BLaER1 treated with 17β-estradiol and CSF1 and Interleukin-3, amounts not matched to agents 10 nM and 100 nM (cell line): ENCODE measurements at regions not wholly inside any gene's neighbourhood (a gene's known extent, or its start where the extent isn't known, plus 50 kb on each side); places are given as distances from the start of the nearest gene placed in this dataset.

ENCODE experiments used
- H3K27ac ChIP-seq, 11 experiments: shearing (Covaris generic); formaldehyde crosslinking; 2 replicates each; pipeline ENCODE4 v1.8.1; 2022
- H3K27me3 ChIP-seq, 11 experiments: shearing (Covaris generic); formaldehyde crosslinking; 2 replicates each; pipeline ENCODE4 v1.8.1; 2022
- H3K36me3 ChIP-seq, 11 experiments: shearing (Covaris generic); formaldehyde crosslinking; 2 replicates each; pipeline ENCODE4 v1.8.1; 2022
- H3K4me1 ChIP-seq, 10 experiments: shearing (Covaris generic); formaldehyde crosslinking; 2 replicates each; pipeline ENCODE4 v1.8.1; 2022
- H3K4me2 ChIP-seq, 11 experiments: shearing (Covaris generic); formaldehyde crosslinking; 2 replicates each; pipeline ENCODE4 v1.8.1; 2022
- H3K4me3 ChIP-seq, 10 experiments: shearing (Covaris generic); formaldehyde crosslinking; 2 replicates each; pipeline ENCODE4 v1.8.1; 2022
- H3K9ac ChIP-seq, 11 experiments: shearing (Covaris generic); formaldehyde crosslinking; 2 replicates each; pipeline ENCODE4 v1.8.1; 2022
- H3K9me3 ChIP-seq, 11 experiments: shearing (Covaris generic); formaldehyde crosslinking; replicated peaks in 1 of 11; 2 replicates each; pipeline ENCODE4 v1.8.1; 2022
- H4K20me1 ChIP-seq, 11 experiments: shearing (Covaris generic); formaldehyde crosslinking; 2 replicates each; pipeline ENCODE4 v1.8.1; 2022
- Cebpa-rat ChIP-seq, 11 experiments: shearing (Covaris generic); IDR thresholded peaks; 2 replicates each; pipeline ENCODE4 v1.8.1; 2022

DNA sequence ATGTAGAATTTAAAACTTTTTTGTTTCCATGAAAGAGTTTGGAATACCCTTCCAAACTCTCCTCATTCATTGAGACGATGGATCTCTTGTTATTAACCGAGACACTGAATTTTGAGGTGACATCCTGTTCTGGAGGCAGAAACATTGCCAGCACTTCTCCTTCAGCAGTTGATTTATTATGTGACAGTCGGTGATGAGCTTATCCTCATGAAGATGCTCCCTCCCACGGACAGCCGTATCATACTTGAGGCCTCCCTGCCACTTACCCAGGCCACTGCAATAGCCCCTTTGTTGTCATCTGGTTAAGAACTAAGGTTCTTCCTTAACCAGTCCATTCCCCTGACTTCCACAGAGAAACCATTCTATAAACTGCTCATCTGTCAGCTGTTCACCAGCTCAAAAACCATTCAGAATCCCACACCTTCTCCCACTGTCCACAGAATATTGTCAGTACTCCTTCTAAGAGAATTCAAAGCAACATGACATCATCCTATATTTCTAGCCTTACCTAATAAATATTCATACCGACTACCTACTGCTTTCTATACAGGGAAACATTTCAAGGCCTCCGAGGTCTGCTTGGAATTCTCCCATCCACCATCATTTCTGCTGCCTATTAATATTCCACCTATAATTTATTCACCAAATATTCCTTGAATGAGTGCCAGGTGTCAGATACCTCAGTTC is 139.0 kb upstream of the TRIB2 start:
- Histone ChIP-seq H3K9ac (no peak overlapping the region), H3K9me3 (no peaks in the 10 kb centered on the region; a peak in 1 of 22 replicates), H3K27ac (no peak overlapping the region), H3K27me3 (no peaks in the 10 kb centered on the region), H3K36me3 (no peaks in the 10 kb centered on the region), H3K4me3 (no peak overlapping the region), H4K20me1 (no peaks in the 10 kb centered on the region), H3K4me1 (no peaks in the 10 kb centered on the region), H3K4me2 (no peak overlapping the region)
- no peak for TF ChIP-seq Cebpa-rat (IDR thresholded peaks at IDR 0.05)

DNA sequence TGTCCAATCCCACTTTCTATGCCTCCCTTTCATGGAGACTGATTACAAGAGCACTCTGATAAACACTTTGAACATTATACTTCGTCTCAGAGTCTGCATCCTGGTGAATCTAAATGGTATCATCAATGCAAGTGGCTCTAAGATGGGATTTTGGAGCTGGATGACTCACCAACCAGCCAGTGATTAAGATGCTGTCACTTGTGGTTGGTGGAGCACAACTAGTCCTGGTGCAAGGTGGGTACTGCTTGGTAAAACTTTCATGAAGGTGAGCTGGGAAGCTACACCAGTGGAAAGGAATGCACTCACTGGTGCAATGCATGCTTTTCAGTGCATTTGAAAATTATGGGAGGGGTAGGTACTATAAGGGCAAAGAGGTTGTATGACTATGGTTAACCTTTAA is 137.7 kb upstream of the TRIB2 start:
- Histone ChIP-seq H3K36me3 (no peaks in the 10 kb centered on the region), H3K9ac (no peak overlapping the region), H4K20me1 (no peaks in the 10 kb centered on the region), H3K4me3 (no peak overlapping the region), H3K27me3 (no peaks in the 10 kb centered on the region), H3K4me2 (no peak overlapping the region), H3K27ac (no peak overlapping the region), H3K9me3 (no peaks in the 10 kb centered on the region; a peak in 1 of 22 replicates), H3K4me1 (no peaks in the 10 kb centered on the region)
- no peak for TF ChIP-seq Cebpa-rat (IDR thresholded peaks at IDR 0.05)

DNA sequence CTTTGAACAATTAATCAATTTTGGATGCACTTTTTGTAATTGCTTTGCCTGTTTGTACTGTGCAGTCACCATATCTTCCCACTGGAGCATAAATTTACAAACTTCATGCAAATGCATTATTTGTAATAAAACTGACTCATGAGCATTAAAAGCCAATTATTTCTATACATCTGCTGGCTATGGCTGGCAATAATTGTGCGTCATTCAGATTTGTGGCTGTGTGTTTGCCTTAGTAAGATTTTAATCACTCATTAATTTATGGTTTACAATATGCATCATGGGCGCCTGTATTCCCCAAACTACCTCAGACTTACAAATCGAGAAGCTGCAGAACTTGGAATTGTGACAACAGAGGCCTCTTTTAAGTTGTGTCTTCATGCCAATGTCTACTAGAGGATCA is 132.4 kb upstream of the TRIB2 start:
- no peak overlapping the region for H3K4me2 ChIP-seq
- peaks cover 0 to 9% (median 0%) of the 10 kb centered on the region in 11 experiments; a peak in 2 of 22 replicates for H3K27me3 ChIP-seq
- H3K9ac ChIP-seq = no peak overlapping the region
- H3K4me3 ChIP-seq = no peak overlapping the region
- H3K27ac ChIP-seq = no peak overlapping the region
- H4K20me1 ChIP-seq = no peaks in the 10 kb centered on the region
- TF ChIP-seq Cebpa-rat (IDR thresholded peaks at IDR 0.05) = no peak
- H3K36me3 ChIP-seq = no peaks in the 10 kb centered on the region
- H3K4me1 ChIP-seq = peaks cover 15 to 24% (median 21%) of the 10 kb centered on the region in 10 experiments
- H3K9me3 ChIP-seq = no peaks in the 10 kb centered on the region; a peak in 1 of 22 replicates

DNA sequence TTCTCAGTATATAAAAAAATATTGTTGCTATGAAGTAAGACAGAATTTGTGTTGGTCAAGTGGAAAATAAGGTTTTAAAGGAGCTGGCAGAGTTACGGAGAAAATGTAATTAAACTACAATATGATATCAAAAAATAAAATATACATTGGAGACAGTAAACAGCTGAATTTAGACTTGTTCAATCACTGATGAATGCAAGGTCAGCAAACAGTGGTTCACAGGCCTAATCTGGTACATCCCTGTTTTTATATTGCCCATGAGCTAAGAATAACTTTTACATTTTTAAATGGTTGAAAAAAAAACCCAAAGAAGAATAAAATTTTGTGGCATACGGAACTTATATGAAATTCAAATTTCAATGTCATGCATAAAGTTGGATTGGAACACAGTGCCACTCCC is 131.0 kb upstream of the TRIB2 start:
- H3K36me3 ChIP-seq = no peaks in the 10 kb centered on the region
- H4K20me1 ChIP-seq = no peaks in the 10 kb centered on the region
- no peak overlapping the region for H3K4me3 ChIP-seq
- H3K4me1 ChIP-seq = peaks cover 17 to 32% (median 25%) of the 10 kb centered on the region in 10 experiments
- peaks cover 0 to 20% (median 0%) of the 10 kb centered on the region in 11 experiments; a peak in 2 of 22 replicates for H3K27me3 ChIP-seq
- no peak overlapping the region for H3K27ac ChIP-seq
- no peak overlapping the region for H3K9ac ChIP-seq
- H3K9me3 ChIP-seq = no peaks in the 10 kb centered on the region; a peak in 1 of 22 replicates
- H3K4me2 ChIP-seq = no peak overlapping the region
- no peak for TF ChIP-seq Cebpa-rat (IDR thresholded peaks at IDR 0.05)

DNA sequence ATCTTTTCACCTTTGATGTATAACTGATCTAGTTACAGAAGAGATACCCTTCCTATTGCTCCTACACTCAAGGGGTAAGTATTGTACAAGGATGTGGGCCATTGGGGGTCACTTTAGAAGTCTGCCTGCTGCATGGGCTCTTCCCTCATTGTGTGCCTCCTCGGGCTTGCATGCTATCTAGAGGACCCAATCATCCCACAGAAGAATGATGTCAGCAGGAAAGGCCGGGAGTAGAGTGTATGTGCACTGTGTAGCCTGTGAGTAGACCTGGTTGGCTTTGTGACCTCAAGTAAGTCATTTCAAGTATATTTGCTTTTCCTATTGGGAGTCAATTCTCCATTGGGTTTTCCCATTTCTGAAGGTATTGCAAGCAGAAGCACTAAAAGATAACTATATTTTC is 129.5 kb upstream of the TRIB2 start:
- Histone ChIP-seq H3K9ac (no peak overlapping the region), H3K4me1 (peaks cover 17 to 32% (median 25%) of the 10 kb centered on the region in 10 experiments), H3K9me3 (no peaks in the 10 kb centered on the region), H4K20me1 (no peaks in the 10 kb centered on the region), H3K4me2 (peak overlapping the region in 7 of 11 experiments; percentile 15 to 77 (median 56); a peak in 11 of 22 replicates), H3K27me3 (peaks cover 0 to 20% (median 0%) of the 10 kb centered on the region in 11 experiments; a peak in 2 of 22 replicates), H3K27ac (peak overlapping the region in 4 of 11 experiments; percentile 27 to 37 (median 34); a peak in 4 of 22 replicates), H3K36me3 (no peaks in the 10 kb centered on the region), H3K4me3 (no peak overlapping the region)
- TF ChIP-seq Cebpa-rat (IDR thresholded peaks at IDR 0.05) = no peak

DNA sequence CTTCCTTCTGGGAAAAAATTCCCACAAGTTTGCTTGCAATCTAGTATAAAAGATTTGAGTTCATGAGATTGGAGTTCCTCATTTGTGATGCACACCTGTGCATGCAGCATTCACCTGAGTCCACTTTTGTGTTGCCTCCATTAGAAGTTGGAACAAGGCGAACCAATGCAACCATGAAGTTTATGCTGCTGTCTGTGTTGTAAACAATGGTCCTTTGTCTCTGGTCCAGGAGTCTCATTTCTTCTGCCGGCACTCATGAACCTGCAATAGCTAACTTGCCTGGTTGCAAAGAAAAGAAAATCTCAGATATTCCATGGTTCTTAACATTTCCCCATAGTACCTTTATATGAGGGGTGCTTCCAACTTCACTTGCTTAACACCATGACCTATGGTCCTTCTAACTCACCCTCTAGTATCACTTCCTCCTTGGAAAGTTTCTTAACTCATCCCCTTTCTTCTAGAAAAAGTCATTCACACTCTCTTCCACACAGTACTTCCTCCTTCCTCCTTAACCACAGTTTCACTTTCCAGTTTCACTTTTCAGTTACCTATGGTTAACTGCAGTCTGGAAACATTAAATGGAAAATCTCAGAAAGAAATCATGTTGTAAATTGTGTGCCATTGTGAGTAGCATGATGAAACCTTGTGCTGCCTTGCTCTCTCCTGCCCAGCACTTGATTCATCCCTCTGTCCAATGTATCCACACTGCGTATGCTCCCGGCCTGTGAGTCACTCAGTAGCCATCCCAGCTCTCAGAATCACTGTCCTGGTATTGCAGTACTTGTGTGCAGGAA is 128.8 kb upstream of the TRIB2 start:
- peak in 6 of 11 experiments; percentile 29 to 63 (median 35); a peak in 6 of 22 replicates for TF ChIP-seq Cebpa-rat (IDR thresholded peaks at IDR 0.05)
- no peaks in the 10 kb centered on the region for H3K36me3 ChIP-seq
- peaks cover 17 to 32% (median 25%) of the 10 kb centered on the region in 10 experiments for H3K4me1 ChIP-seq
- H3K4me3 ChIP-seq = no peak overlapping the region
- H3K27ac ChIP-seq = peak overlapping the region in 8 of 11 experiments; percentile 33 to 66 (median 50); a peak in 15 of 22 replicates
- no peaks in the 10 kb centered on the region for H3K9me3 ChIP-seq
- peak overlapping the region; percentile 21 to 80 (median 65) for H3K4me2 ChIP-seq
- peaks cover 0 to 23% (median 0%) of the 10 kb centered on the region in 11 experiments; a peak in 2 of 22 replicates for H3K27me3 ChIP-seq
- no peak overlapping the region; a peak in 1 of 22 replicates for H3K9ac ChIP-seq
- no peaks in the 10 kb centered on the region for H4K20me1 ChIP-seq

DNA sequence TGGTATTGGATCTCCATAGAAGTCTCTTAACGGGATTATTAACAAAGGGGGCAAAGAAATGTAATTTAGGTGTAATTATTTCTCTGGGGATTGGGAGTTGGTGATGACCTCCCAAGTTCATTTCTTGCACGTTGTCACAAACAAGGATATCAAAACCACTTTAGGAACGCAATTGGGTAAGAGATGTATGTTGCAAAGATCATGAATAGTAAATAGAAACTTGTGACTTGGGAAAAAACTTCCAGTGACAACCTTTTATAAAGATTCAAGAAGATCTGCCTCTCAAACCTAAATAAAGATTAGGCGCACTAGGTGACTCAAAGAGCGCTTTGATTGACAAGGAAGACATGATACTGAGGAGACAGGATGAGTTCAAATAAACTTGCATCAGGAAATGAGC is 127.8 kb upstream of the TRIB2 start:
- H3K9me3 ChIP-seq = no peaks in the 10 kb centered on the region
- H3K4me1 ChIP-seq = peaks cover 17 to 32% (median 25%) of the 10 kb centered on the region in 10 experiments
- H4K20me1 ChIP-seq = no peaks in the 10 kb centered on the region
- H3K36me3 ChIP-seq = no peaks in the 10 kb centered on the region
- peak overlapping the region in 2 of 11 experiments; percentile 41 to 53; a peak in 3 of 22 replicates for H3K27ac ChIP-seq
- no peak for TF ChIP-seq Cebpa-rat (IDR thresholded peaks at IDR 0.05)
- H3K27me3 ChIP-seq = peaks cover 0 to 23% (median 0%) of the 10 kb centered on the region in 11 experiments; a peak in 2 of 22 replicates
- no peak overlapping the region for H3K4me3 ChIP-seq
- peak overlapping the region in 6 of 11 experiments; percentile 56 to 80 (median 72); a peak in 10 of 22 replicates for H3K4me2 ChIP-seq
- no peak overlapping the region for H3K9ac ChIP-seq

DNA sequence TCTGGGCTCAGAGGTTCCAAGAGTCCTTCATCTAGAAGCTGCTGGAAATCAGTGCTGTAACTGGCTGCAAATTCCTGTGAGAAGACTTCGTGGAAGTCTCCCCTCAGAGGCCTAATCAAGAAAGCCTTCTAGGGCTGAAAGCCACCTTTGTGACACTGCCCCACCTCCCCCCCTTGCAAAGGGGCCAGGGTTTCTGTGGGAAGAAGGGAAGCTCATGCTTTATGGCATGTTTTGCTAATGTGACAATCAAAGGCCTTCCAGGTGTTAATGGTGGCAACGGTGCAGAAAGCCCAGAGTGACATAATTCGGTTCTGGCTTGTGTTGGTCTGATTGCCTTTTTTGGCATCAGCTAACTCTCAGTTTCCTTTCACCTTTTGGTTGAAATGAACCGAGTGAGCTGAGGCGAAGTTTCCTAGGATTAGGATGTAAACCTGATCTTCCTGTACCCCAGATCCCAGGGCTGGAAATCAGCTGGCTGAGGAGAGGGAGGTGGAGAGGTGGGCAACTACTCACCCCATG is 126.9 kb upstream of the TRIB2 start:
- Histone ChIP-seq H3K4me2 (peak overlapping the region in 1 of 11 experiments; percentile 4; a peak in 1 of 22 replicates), H3K27me3 (peaks cover 0 to 23% (median 0%) of the 10 kb centered on the region in 11 experiments; a peak in 2 of 22 replicates), H3K27ac (no peak overlapping the region), H3K4me3 (no peak overlapping the region), H4K20me1 (no peaks in the 10 kb centered on the region), H3K36me3 (no peaks in the 10 kb centered on the region), H3K9me3 (no peaks in the 10 kb centered on the region), H3K4me1 (peaks cover 17 to 32% (median 25%) of the 10 kb centered on the region in 10 experiments), H3K9ac (no peak overlapping the region)
- no peak for TF ChIP-seq Cebpa-rat (IDR thresholded peaks at IDR 0.05)

DNA sequence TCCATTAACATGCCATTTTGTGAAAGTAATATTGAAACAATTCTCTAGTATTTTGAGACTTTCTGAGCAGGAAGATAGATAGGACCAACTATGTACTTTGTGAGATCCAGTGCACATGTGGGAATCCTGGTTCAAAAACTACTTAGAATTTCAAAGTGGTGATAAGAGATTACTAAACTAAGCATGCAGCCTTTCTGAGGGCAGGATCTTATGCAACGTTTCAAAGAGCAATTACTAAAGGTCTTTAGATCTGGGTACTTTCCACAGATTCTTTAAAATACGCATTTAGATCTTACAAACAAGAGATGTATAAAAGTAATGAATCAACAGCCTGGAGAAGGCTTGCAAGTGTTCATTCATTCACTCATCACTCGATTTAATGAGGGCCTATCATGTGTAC is 124.4 kb upstream of the TRIB2 start:
- Histone ChIP-seq H3K4me2 (no peak overlapping the region), H3K4me1 (peaks cover 16 to 31% (median 22%) of the 10 kb centered on the region in 10 experiments), H3K9ac (no peak overlapping the region), H4K20me1 (no peaks in the 10 kb centered on the region), H3K36me3 (no peaks in the 10 kb centered on the region), H3K9me3 (no peaks in the 10 kb centered on the region), H3K27me3 (peaks cover 0 to 19% (median 0%) of the 10 kb centered on the region in 11 experiments; a peak in 1 of 22 replicates), H3K4me3 (no peak overlapping the region), H3K27ac (no peak overlapping the region)
- TF ChIP-seq Cebpa-rat (IDR thresholded peaks at IDR 0.05) = no peak
